ENCODE measurements at regions not wholly inside any gene's neighbourhood (a gene's known extent, or its start where the extent isn't known, plus 50 kb on each side); places are given as distances from the start of the nearest gene placed in this dataset.
"Not testable (repeated sequence)": the region's sequence is repeated elsewhere in the genome, so short reads cannot be mapped to it uniquely, and the experiment has no call there.

GRCh38 chr2:110333114-110334095, 121.1 kb upstream of the MTLN start:
- not testable (repeated sequence) for DNase-seq

- DNase-seq = not testable (repeated sequence)
These were observed 119.3 kb upstream of the MTLN start for GRCh38 chr2:110331625-110332024.

GRCh38 chr2:110329760-110330159, 117.4 kb upstream of the MTLN start:
- DNase-seq = not testable (repeated sequence)

- DNase-seq = not testable (repeated sequence)
These were observed 116.8 kb upstream of the MTLN start for GRCh38 chr2:110329158-110329557.

GRCh38 chr2:110328677-110329076, 116.3 kb upstream of the MTLN start:
- not testable (repeated sequence) for DNase-seq

- not testable (repeated sequence) for DNase-seq
These were observed 111.5 kb upstream of the MTLN start for GRCh38 chr2:110323832-110324231.

GRCh38 chr2:110322535-110322934, 110.2 kb upstream of the MTLN start:
- not testable (repeated sequence) for DNase-seq

- DNase-seq = not testable (repeated sequence)
These were observed 108.7 kb upstream of the MTLN start for GRCh38 chr2:110320834-110321563.

- DNase-seq = not testable (repeated sequence)
These were observed 106.6 kb upstream of the MTLN start for GRCh38 chr2:110318898-110319297.

GRCh38 chr2:110317377-110317776, 105.0 kb upstream of the MTLN start:
- not testable (repeated sequence) for DNase-seq

GRCh38 chr2:110316051-110316865, 103.9 kb upstream of the MTLN start:
- DNase-seq = not testable (repeated sequence)

- not testable (repeated sequence) for DNase-seq
These were observed 102.9 kb upstream of the MTLN start for GRCh38 chr2:110315054-110315820.

- DNase-seq = not testable (repeated sequence)
These were observed 102.1 kb upstream of the MTLN start for GRCh38 chr2:110314472-110314871.

- DNase-seq = not testable (repeated sequence)
These were observed 100.7 kb upstream of the MTLN start for GRCh38 chr2:110313032-110313431.

- DNase-seq = not testable (repeated sequence)
These were observed 99.5 kb upstream of the MTLN start for GRCh38 chr2:110311713-110312444.

- not testable (repeated sequence) for DNase-seq
These were observed 98.7 kb upstream of the MTLN start for GRCh38 chr2:110310988-110311475.

- DNase-seq = not testable (repeated sequence)
These were observed 96.4 kb upstream of the MTLN start for GRCh38 chr2:110308728-110309127.

GRCh38 chr2:110292807-110293206, 80.5 kb upstream of the MTLN start:
- DNase-seq = not testable (repeated sequence)

GRCh38 chr2:110291909-110292579, 79.7 kb upstream of the MTLN start:
- not testable (repeated sequence) for DNase-seq

GRCh38 chr2:110287817-110288216, 75.5 kb upstream of the MTLN start:
- not testable (repeated sequence) for DNase-seq

All from fibroblast of upper back skin (primary cell).